ENCODE measurements at regions not wholly inside any gene's neighbourhood (a gene's known extent, or its start where the extent isn't known, plus 50 kb on each side); places are given as distances from the start of the nearest gene placed in this dataset.

- Mint-ChIP-seq H3K36me3 (ENCODE audit: low read depth) (no peaks in the 10 kb centered on the region), H3K27me3 (ENCODE audit: low read depth) (no peaks in the 10 kb centered on the region), H3K9me3 (ENCODE audit: low read depth) (no peaks in the 10 kb centered on the region), H3K4me1 (ENCODE audit: low read depth) (peaks cover 12% of the 10 kb centered on the region), H3K4me3 (ENCODE audit: unreplicated experiment) (no peak overlapping the region), H3K27ac (ENCODE audit: unreplicated experiment) (no peak overlapping the region)
- TF ChIP-seq CTCF (IDR thresholded peaks at IDR 0.05), result no peak
- DNase-seq (ENCODE audit: low spot score), result no peak
These were observed 506.3 kb downstream of the LMO4 start for GRCh38 chr1:87834941-87835340.

- TF ChIP-seq CTCF (IDR thresholded peaks at IDR 0.05), result no peak
- Mint-ChIP-seq H3K27ac (ENCODE audit: unreplicated experiment) (no peak overlapping the region), H3K4me3 (ENCODE audit: unreplicated experiment) (no peak overlapping the region), H3K36me3 (ENCODE audit: low read depth) (no peaks in the 10 kb centered on the region), H3K4me1 (ENCODE audit: low read depth) (peaks cover 7% of the 10 kb centered on the region), H3K9me3 (ENCODE audit: low read depth) (no peaks in the 10 kb centered on the region), H3K27me3 (ENCODE audit: low read depth) (no peaks in the 10 kb centered on the region)
- no peak for DNase-seq (ENCODE audit: low spot score)
These were observed 512.1 kb downstream of the LMO4 start for GRCh38 chr1:87840767-87841166.

- no peak for DNase-seq (ENCODE audit: low spot score)
- peaks cover 7% of the 10 kb centered on the region for H3K4me1 Mint-ChIP-seq (ENCODE audit: low read depth)
- TF ChIP-seq CTCF (IDR thresholded peaks at IDR 0.05), result no peak
- no peak overlapping the region for H3K4me3 Mint-ChIP-seq (ENCODE audit: unreplicated experiment)
- H3K36me3 Mint-ChIP-seq (ENCODE audit: low read depth), result no peaks in the 10 kb centered on the region
- H3K27ac Mint-ChIP-seq (ENCODE audit: unreplicated experiment), result no peak overlapping the region
- H3K27me3 Mint-ChIP-seq (ENCODE audit: low read depth), result no peaks in the 10 kb centered on the region
- no peaks in the 10 kb centered on the region for H3K9me3 Mint-ChIP-seq (ENCODE audit: low read depth)
These were observed 512.7 kb downstream of the LMO4 start for GRCh38 chr1:87841332-87841731.

GRCh38 chr1:87842156-87842555 is 513.5 kb downstream of the LMO4 start:
- Mint-ChIP-seq H3K27ac (ENCODE audit: unreplicated experiment) (no peak overlapping the region), H3K4me3 (ENCODE audit: unreplicated experiment) (no peak overlapping the region), H3K9me3 (ENCODE audit: low read depth) (no peaks in the 10 kb centered on the region), H3K27me3 (ENCODE audit: low read depth) (no peaks in the 10 kb centered on the region), H3K36me3 (ENCODE audit: low read depth) (no peaks in the 10 kb centered on the region), H3K4me1 (ENCODE audit: low read depth) (peaks cover 7% of the 10 kb centered on the region)
- TF ChIP-seq CTCF (IDR thresholded peaks at IDR 0.05), result no peak
- DNase-seq (ENCODE audit: low spot score), result no peak

GRCh38 chr1:87844251-87844650 is 515.6 kb downstream of the LMO4 start:
- Mint-ChIP-seq H3K27me3 (ENCODE audit: low read depth) (peaks cover 2% of the 10 kb centered on the region), H3K4me1 (ENCODE audit: low read depth) (peaks cover 7% of the 10 kb centered on the region), H3K9me3 (ENCODE audit: low read depth) (no peaks in the 10 kb centered on the region), H3K27ac (ENCODE audit: unreplicated experiment) (no peak overlapping the region), H3K36me3 (ENCODE audit: low read depth) (no peaks in the 10 kb centered on the region), H3K4me3 (ENCODE audit: unreplicated experiment) (no peak overlapping the region)
- TF ChIP-seq CTCF (IDR thresholded peaks at IDR 0.05), result no peak
- DNase-seq (ENCODE audit: low spot score), result no peak
